ENCODE measurements at regions not wholly inside any gene's neighbourhood (a gene's known extent, or its start where the extent isn't known, plus 50 kb on each side); places are given as distances from the start of the nearest gene placed in this dataset.

GRCh38 chr11:70490723-70491558 lies 92.6 kb downstream of the CTTN start:
- Histone ChIP-seq H3K27ac (ENCODE audit: extremely low read depth, low read depth, low read length) (no peak overlapping the region), H4K20me1 (replicated peaks; ENCODE audit: control insufficient read depth, insufficient read depth, low read length) (peaks cover 4% of the 10 kb centered on the region; the same call in 1 of the 2 replicates), H3K79me2 (ENCODE audit: control insufficient read depth, insufficient read depth, low read length) (no peaks in the 10 kb centered on the region), H3K9me3 (replicated peaks; ENCODE audit: control insufficient read depth, insufficient read depth, low read depth, low read length) (no peaks in the 10 kb centered on the region), H3K4me2 (ENCODE audit: insufficient read depth, low read length) (no peak overlapping the region), H3K4me1 (replicated peaks in 1 of 2; ENCODE audit: control insufficient read depth in 2 of 2, insufficient read depth in 2 of 2, low read length in 2 of 2) (peaks cover 0 to 10% of the 10 kb centered on the region in 2 experiments; a peak in 2 of 5 replicates), H3K36me3 (ENCODE audit: control insufficient read depth, insufficient read depth, low read length) (no peaks in the 10 kb centered on the region), H3K9ac (ENCODE audit: insufficient read depth in 1 of 2, low read depth in 2 of 2, low read length in 2 of 2) (no peak overlapping the region), H3K4me3 (no peak overlapping the region), H3K9me1 (ENCODE audit: control insufficient read depth, insufficient read depth, low read length) (no peaks in the 10 kb centered on the region), H2AFZ (ENCODE audit: low read depth, low read length) (no peak overlapping the region), H3K27me3 (ENCODE audit: control insufficient read depth in 2 of 2, insufficient read depth in 2 of 2, low read length in 2 of 2) (peaks cover 22 to 67% of the 10 kb centered on the region in 2 experiments)
- BruUV-seq (replicated peaks), result no TSS peak
- DNase-seq (ENCODE audit: extremely low read depth in 1 of 4, low spot score in 3 of 4) (no peak), FAIRE-seq (no peak), ATAC-seq (no peak)
- intact Hi-C loops (cut with micrococcal nuclease) (no loop called here), in situ Hi-C loops (cut with MboI) (no loop called here)
- no peak for TF ChIP-seq GATAD2A (IDR thresholded peaks at IDR 0.05)
- TF ChIP-seq PHB2 (IDR thresholded peaks at IDR 0.05; ENCODE audit: low read depth), result no peak
- TF ChIP-seq E2F4 (CRISPR knock-in tag; IDR thresholded peaks at IDR 0.05; ENCODE audit: low read depth), result no peak
- TF ChIP-seq TSC22D4 (tag; IDR thresholded peaks at IDR 0.05), result no peak
- TF ChIP-seq ZNF212 (CRISPR knock-in tag; IDR thresholded peaks at IDR 0.05), result no peak
- no peak for TF ChIP-seq SUPT5H (IDR thresholded peaks at IDR 0.05)
- no peak for TF ChIP-seq ZNF239 (CRISPR knock-in tag; IDR thresholded peaks at IDR 0.05)
- no peak for TF ChIP-seq KDM4B (IDR thresholded peaks at IDR 0.05; ENCODE audit: borderline replicate concordance in 2 of 2, low read depth in 1 of 2)
- no peak for TF ChIP-seq DPF2 (IDR thresholded peaks at IDR 0.05)
- WGBS (ENCODE audit: insufficient coverage, low coverage, missing lambda C conversion rate), result 2% methylated on average over 7 of the region's 8 CpGs
- POLR2A ChIA-PET, result no interaction called here
- CTCF ChIA-PET (ENCODE audit: low intra/inter-chr PET ratio), result no interaction called here

Measured in K562 (cell line).